Left cardiac atrium (tissue), 4 donors: ENCODE measurements at regions not wholly inside any gene's neighbourhood (a gene's known extent, or its start where the extent isn't known, plus 50 kb on each side); places are given as distances from the start of the nearest gene placed in this dataset.
"Not testable (repeated sequence)": the region's sequence is repeated elsewhere in the genome, so short reads cannot be mapped to it uniquely, and the experiment has no call there.

Experiments
- ATAC-seq, 2 donors: fragments of 200-7000 bp; cut with Tn5 transposase; one replicate each; pipeline ENCODE4 v1.9.1; 2020; ENCODE audit warnings: mild to moderate bottlenecking in 2 of 2, moderate library complexity in 2 of 2
- DNase-seq: peaks from one replicate; pipeline ENCODE4 v3.0.0-alpha.2; 2020
- intact Hi-C, 2 donors: fragments of 100-400 bp; cut with DNase I; formaldehyde crosslinking; loops; one replicate each; pipeline versions ENCODE4 v1.14.1 to v1.15.1; 2022 to 2023
- donor health status: DM: no; HTN: yes; CAD: no.
- donor health status: DM: no; HTN: yes; CAD: no; lungs with severe emphysema.
- donor health status: DM: yes; HTN: yes; CAD: no.
- donor health status: Dilated cardiomyopathy.

DNA sequence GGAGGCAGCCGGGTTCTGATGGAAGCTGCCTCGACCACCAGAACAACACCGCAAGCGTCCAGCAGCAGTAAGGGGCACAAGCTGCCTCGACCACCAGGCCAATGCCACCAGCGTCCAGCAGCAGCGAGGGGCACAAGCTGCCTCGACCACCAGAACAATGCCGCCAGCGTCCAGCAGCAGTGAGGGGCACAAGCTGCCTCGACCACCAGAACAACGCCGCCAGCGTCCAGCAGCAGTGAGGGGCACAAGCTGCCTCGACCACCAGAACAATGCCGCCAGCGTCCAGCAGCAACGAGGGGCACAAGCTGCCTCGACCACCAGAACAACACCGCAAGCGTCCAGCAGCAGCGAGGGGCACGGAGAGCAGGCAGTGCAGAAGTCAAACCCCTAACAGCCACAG lies 94.9 kb downstream of the TMEM18 start:
- ATAC-seq, DNase-seq, intact Hi-C loops: not testable (repeated sequence)

DNA sequence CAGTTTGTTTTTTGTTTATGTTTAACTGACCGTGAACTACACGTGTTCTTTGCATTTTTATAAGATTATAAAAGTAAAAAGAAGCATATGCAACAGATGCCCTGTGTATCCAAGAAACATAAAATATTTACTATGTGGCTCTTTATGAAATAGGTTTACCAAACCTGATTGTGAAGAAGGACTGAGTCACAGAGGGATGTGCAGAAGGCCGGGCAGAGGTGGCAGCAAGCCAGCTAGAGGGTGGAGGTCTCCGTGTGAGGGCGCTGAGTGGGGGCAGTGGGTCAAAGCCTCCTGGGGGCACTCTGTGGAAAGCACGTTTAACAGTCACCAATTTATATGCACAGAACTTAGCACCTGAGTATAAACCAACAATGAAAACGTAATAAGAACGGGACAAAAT lies 97.2 kb downstream of the TMEM18 start:
- ATAC-seq = no peak
- DNase-seq = no peak
- intact Hi-C loops = no loop called here

DNA sequence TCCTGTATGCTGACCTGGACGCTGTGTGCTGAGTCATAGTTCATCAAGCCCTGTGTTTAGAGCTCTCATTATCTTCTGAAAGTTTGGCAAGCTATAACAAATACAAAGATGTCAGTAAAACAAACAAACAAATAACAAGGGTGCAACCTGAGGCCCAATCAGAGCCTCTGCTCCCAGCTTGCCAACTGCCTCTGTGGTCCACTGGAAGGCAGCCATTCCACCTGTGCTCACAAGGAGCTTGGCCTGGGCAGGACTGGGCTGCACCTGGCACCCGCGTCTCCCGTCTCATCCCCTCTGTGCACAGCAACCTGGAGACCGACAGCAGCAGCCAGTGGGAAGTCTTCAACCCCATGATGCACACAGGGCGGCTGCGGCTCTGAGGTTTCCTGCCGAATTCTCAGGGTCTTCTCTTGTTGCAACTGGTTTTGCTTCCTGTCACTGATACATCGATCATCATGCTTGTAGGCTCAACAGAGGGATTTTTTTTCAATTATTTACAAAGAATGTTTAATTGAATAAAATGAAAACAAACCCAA lies 97.8 kb downstream of the TMEM18 start:
- intact Hi-C loops = no loop called here
- ATAC-seq (no peak), DNase-seq (no peak)

DNA sequence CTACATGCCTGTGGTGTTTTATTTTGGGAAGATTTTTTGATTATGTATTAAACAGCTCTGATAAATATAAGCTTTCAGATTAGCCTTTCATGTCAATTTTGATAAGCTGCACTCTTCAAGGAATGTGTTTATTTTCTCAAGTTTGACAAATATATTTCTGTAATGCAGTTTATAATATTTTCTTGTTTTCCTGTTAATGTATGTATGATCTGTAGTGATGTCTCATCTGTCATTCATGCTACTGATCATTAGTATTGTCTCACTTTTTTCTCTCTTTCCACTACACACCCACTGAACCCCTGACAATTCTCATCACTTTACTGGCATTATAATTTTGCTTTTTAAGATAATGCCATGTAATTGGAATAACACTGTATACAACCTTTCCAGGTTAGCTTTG lies 100.9 kb downstream of the TMEM18 start:
- DNase-seq = no peak
- intact Hi-C loops = no loop called here
- ATAC-seq = no peak

DNA sequence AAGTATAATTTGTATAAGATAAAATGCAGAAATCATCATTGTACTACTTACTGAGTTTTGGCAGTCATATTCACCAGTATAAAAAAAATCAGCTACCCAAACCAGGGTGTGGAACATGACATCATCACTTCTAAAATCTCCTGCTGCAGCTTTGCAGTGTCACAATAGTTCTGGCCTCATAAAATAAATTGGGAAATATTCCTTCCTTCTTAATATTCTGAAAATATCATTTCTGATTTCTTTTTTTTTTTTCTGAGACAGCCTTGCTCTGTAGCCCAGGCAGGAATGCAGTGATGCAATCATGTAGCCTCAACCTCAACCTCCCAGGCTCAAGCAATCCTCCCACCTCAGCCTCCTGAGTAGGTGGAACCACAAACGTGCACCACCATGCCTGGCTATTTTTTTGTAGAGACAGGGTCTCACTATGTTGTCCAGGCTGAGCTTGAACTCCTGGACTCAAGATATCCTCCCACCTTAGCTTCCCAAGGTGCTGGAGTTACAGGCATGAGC lies 101.4 kb downstream of the TMEM18 start:
- no peak for DNase-seq
- intact Hi-C loops = no loop called here
- ATAC-seq = no peak

DNA sequence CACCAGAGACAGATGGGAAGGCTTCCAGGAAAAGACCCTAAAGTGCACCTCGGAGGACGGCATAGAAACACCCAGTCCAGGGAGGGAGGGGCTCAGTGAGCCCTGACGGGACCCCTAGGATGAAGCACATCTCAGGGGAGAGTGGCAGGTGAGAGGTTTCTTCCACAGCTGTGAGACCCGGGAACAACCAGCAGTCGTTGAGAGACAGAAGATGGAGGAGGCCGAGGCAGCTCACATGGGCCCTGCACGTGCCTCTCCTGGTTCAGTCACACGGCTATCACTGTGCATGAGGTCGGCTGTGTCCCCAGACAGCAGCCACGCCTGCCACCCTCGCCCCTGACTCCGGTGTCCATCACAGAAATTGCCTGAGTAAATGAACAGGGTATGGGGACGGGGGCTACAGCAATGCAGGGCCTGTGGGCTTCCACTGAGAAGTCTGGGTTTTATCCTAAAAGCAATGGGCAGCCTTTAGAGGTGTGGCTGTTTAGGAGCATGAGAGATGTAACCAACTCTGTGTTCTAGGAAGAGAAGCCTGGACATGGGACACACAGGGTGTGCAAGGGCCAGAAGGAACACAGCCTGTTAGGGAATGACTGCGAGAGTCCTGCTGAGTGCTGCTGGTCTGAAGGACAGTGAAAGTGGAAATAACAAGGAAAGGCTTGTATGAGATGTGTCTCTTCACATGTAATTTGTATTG lies 102.0 kb downstream of the TMEM18 start:
- ATAC-seq = no peak
- intact Hi-C loops = no loop called here
- DNase-seq = no peak

DNA sequence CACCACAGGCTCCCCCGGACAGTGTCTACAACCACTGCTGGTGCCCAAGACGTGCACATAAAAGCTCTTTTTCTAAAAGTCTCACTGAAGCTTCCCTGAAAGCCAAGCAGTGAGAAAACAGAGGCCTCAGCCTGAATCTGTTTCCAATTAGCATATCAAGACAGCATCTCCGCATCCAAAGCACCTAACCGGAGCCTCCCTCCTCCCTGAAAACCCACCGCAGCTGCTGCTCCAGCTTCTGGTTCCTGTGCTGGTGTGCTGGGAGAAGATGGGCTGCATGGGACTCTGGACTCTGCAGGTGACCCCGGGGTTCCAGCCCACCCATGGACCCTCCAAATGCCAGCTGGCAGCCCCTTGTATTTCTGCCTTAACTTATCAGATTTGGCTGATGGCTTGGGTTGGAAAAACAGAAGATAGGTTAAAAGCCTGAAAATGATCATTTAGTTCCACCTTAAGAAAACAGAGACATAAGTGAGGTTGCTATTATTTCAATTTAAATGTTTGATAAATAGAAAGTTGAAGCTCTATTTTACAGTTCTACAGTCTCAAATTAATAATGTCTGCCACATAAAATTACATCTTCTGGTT lies 103.3 kb downstream of the TMEM18 start:
- DNase-seq = no peak
- ATAC-seq = no peak
- intact Hi-C loops = no loop called here

DNA sequence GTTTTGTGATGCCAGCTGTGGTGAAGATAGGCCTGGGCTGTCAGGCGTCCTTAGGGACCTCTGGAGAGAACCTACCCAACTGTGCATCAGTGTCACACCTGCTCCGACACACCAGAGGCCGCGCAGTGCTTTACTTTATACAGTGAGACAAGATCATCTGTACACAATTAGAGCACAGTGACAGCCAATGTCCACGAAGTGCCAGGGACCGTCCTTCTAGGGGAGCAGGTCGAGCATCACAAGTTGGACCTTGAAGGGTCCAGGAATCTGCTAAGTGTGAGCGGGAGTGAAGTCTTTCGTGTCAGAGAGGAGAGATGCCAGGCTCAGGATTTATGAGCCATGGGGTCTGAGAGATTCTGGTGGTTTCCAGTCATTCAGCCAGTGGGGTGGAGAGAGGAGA lies 104.2 kb downstream of the TMEM18 start:
- no peak for ATAC-seq
- DNase-seq = no peak
- intact Hi-C loops = no loop called here

DNA sequence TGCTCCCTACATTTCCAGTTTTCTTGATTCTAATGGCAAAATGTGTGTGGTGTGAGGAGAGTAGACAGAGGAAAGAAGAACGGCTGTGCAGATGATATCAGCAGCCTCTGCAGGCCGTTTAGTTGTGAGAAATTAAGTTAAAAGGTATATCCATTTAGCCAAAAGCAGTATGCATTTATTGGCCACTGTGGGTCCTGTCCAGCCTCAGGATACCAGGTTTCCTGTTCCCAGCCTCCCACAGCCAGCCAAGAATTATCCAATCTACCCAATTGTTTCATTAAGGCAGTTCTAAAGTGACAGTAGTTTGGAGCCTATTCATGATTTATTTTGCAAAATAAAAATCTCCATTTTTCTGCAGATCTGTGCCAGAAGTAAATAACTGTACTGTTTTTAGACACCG lies 107.5 kb downstream of the TMEM18 start:
- no peak for DNase-seq
- intact Hi-C loops = no loop called here
- no peak for ATAC-seq

DNA sequence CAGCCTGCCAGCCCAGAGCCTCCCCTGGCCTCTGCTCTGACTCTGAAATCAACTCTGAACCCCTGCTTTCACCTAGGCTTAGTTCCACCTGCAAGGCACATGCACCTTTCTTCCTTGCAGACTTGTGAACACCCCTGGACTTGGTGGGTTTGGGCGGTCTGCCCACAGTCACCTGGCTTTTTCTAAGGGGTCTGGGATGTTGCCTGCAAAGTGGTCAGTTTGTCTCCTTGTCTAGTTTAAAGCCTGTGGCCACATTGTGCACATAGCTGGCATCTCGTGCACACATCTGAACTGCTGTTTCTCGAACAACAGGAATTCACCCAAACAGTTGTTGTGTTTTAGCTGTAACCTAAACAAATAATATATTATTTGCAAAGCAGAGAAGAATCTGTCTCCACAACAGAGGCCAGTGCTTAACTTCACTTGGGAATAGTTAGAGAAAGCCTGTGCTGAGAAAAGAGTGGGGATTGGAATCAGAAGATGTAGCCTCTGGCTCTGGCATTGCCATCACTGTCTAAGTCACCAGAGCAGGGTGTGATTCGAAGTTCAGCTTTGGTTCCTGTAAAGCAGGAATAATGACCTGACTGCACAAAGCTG lies 108.5 kb downstream of the TMEM18 start:
- intact Hi-C loops = no loop called here
- DNase-seq = no peak
- ATAC-seq = no peak

DNA sequence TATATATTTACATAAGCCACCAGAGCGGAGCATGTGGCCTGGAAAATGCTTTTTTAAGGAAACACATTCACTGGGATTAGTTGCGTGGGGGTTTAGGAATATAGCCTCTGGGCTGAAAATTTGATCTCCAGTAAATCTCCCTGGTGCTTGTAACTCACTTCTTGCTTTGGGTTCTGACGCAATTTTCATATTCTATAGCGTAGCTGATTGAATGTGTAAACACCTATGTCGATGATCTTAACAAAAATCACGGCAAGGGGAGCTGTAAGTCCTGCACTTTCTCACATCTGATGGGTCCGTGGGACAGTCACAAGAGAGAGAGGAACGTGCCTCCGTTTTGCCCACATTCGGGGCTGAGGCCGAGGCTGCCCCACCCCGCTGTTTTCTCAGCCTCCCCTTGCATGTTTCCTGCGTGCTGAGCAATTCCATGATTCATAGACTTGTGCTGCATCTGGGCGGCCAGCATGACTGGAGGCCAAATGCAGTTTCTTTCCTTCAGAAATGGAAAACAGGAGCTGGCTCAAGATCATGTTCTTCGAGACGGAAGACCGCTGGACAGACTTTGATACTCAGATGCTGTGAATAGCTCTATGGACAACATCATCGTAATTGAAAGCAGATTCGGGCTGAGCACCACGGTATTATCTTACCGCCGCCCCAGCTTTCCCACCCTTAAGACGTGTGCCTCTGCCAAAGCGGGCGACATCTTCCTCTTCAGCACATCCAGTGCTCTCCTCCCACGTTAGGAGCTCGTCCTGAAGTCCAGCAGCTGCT lies 109.2 kb downstream of the TMEM18 start:
- peak; percentile 40 for DNase-seq
- intact Hi-C loops = no loop called here

DNA sequence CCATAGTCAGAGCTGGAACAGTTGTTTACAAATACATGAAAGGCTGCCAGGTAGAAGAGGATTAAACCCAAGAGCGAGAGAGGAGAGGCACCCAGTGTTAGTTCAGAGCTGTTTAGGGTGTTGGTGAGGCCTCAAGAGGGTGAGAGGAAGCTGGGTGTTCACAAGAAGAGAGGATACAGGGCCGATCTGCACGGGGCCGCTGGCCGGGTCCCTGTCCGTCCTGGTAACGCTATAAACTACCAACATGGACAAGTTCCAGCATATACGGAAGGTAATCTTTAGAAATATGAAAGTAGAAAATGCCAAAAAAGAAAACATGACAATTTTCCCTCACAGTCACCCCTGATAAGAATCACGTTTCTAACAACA lies 109.7 kb downstream of the TMEM18 start:
- ATAC-seq (no peak), DNase-seq (no peak)
- intact Hi-C loops = no loop called here

More for the DNA sequence above, 109.2 kb downstream of the TMEM18 start:
- peak in 1 of 2 donors; percentile 83 for ATAC-seq

DNA sequence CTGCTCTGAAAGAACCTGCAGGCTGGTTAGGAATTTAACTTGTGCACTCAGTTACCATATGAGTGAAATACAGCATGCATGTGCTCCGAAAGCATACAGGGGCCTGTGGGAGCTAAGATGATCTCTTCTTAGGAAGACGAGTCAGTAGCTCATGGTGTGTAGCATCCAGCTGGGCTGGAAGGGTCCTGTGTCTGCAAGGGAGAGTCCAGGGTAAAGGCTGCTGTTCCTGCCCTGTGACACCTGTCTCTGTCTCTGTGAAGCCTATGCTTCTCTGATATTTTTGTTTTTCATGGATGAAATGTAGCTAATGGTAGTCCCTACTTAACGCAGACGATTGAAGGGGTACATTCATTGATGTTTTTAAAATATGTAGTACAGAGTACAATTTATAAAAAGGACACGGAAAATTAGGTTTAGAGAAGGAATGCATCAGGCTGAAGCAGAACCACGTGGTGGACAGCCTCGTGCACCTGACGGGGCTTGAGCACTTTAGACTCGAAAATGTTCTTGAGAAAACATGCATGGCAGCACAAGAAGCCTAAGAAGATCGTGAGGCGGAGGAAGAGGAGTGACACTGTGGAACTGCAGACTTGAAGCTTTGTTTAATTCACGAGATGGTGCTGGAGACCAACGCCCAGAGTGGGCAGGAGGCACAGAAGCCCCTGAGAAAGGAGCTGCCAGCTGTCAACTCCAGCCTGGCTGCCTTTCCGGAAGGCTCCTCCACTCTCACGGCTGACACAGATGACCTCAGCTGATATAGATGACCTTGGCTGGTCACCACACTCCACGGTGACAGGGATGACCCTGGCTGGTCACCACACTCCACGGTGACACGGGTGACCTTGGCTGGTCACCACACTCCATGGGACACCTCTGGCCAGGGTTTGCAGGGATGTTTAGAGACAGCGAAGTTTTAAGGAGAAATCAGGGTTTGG lies 110.6 kb downstream of the TMEM18 start:
- ATAC-seq (no peak), DNase-seq (no peak)
- intact Hi-C loops = no loop called here

DNA sequence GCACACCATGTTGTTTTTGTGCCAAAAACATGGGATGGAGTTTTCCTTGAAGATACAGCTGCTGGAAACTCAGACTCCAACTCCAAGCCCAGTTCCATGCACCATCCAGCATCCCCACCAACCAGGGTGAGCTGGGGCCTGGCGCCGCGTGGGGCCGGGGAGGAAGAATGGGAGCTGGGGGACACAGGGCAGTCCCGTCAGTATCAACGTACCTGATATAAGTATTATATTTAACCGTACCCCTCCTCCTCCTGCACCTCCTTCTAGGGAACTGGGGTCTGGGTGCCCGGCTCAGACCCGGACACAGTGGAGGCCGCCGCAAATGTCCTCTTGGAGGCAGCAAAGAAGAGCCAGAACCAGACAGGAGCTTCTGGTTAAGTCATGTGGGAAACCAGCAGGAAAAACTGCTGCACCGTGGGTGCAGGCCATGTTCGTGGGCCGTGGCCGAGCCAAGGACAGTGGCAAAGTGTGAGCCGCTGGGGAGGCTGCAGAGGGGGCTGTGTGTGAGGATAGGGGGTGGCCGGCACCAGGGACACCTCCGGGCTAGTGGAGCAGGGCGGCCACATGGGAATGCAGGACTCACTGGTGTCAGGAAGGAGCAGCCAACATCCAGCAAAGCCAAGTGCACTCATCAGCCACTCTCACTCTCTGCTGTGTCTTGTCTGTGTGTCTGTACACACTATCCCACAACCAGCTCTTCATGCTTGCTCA lies 112.6 kb downstream of the TMEM18 start:
- intact Hi-C loops = no loop called here
- no peak for DNase-seq
- ATAC-seq = no peak

DNA sequence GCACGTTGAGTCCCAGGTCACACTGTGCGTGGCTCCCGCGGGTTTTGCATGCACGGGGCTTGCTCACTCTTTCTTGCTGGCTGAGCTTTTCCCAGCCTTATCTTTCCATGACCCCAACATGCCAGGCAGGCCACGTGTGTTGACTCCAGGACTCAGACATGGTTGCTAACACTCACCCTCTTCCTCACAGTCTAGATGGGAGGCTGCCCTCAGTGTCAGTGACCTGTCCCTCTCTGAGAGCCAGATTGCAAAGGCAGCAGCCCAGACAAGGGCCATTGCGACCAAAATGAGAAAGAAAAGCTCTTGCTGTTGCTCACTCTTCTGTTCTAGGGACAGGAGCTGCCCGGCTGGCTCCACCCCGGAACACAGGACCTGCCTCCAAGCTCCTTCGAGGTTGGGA lies 113.7 kb downstream of the TMEM18 start:
- intact Hi-C loops = no loop called here
- ATAC-seq (no peak), DNase-seq (no peak)

DNA sequence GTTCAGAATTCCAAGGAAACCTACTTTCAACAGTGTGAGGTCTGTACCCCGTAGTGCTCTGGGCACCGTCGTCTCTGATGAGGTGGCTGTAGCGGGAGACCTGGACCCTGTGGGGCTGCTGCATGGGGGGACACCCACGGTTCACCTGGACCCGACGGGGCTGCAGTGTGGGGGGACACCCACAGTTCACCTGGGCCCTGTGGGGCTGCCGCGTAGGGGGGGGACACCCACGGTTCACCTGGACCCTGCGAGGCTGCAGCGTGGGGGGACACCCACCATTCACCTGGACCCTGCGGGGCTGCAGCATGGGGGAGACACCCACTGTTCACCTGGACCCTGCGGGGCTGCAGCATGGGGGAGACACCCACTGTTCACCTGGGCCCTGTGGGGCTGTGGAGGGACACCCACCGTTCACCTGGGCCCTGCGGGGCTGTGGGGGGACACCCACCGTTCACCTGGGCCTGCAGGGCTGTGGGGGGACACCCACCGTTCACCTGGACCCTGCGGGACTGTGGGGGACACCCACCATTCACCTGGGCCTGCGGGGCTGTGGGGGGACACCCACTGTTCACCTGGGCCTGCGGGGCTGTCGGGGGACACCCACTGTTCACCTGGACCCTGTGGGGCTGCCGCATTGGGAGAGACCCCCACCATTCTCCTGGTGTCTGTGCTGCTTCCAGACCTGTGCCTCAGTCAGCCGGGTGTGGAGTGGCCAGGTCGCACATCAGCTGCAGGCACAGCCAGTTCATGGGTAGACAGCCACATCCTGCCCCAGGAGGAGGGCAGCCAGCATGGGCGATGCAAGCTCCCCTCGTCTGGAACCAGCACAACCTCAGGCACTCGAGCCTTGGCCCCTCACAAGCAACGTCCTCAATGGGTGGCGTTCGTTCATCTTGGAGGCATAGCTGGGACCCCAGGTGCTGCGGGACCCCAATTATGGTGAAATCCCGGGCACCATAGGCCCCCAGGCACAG lies 114.5 kb downstream of the TMEM18 start:
- intact Hi-C loops = no loop called here
- DNase-seq (no peak), ATAC-seq (no peak)

DNA sequence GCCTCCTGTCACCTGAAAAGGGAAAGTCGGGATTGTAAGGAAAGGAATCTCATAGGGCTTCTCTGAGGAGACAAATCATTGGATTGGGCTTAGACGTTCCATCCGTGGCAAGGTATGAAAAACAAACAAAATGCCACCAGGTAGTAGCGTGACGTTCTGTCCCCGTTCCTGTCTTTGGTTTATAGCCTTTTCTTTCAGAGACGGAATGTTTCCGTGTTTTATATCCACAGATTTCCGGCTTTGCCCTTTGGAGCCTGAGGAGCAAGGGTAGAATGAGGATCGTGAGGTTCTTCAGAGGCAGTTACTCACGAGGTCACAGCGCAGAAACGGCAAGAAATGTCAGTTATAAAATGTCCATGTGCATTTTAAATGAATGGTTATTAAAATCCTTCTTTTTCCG lies 118.3 kb downstream of the TMEM18 start:
- ATAC-seq = no peak
- DNase-seq = no peak

More for the DNA sequence above, 118.3 kb downstream of the TMEM18 start:
- intact Hi-C loops = no loop called here
